Epithelial cell of proximal tubule (primary cell): ENCODE measurements at regions not wholly inside any gene's neighbourhood (a gene's known extent, or its start where the extent isn't known, plus 50 kb on each side); places are given as distances from the start of the nearest gene placed in this dataset.
"Not testable (repeated sequence)": the region's sequence is repeated elsewhere in the genome, so short reads cannot be mapped to it uniquely, and the experiment has no call there.

Source experiments
- DNase-seq: peaks from one replicate; pipeline ENCODE4 v3.0.0-alpha.2; 2011; ENCODE audit warnings: low read depth
- H3K4me3 ChIP-seq: 2 replicates; pipeline ENCODE4 v1.5.1; 2011; ENCODE audit warnings: low read depth, mild to moderate bottlenecking, low read length
- TF ChIP-seq, protein P1 (sequence below): conservative IDR thresholded peaks from 2 replicates; pipeline ENCODE4 v1.5.1; 2012; ENCODE audit warnings: low read depth, mild to moderate bottlenecking, low read length

DNA sequence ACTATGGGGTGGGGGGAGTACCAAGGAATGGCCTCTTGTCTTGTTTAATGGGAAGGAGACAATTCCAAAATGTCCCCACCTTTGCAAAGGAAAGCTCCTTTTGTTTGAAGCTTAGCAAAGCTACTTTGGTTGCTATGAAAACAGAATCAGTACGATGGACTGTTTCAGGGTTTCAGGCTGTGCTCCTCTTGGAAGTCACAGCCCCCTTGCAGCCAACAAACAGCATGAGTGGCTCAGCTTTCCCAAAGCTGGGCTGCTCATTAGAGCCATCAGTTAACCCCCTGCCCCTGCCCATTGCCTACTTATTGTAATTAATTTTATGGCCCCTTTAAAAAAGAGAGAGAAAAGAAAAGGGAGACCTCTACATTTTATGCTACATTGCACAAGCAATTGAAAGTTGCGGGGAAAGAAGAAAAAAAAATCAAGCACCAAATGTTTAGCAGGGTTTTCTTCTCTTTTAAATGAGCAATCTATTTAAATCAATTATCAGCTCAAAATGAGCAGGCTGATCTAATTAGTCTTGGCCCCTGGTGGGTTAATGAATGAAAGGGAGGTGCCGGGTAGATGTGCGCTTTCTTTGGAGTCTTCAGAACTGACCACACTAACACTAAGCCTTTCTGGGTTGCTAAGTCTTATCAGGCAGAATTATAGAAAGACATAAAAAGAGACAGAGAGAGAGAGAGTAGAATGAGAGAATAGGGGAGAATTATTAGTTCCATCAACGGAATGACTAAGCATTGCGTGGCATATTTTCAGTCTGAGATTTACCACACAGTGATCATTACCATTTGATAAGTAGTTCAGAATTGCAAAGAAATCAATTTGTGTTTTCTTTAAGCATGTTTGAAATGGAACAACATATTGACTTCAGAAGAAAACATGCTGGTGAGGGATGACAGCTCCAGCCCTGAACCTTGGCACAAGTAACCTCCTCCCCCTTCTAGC is 284.9 kb downstream of the INSIG2 start:
- TF ChIP-seq, protein P1, sequence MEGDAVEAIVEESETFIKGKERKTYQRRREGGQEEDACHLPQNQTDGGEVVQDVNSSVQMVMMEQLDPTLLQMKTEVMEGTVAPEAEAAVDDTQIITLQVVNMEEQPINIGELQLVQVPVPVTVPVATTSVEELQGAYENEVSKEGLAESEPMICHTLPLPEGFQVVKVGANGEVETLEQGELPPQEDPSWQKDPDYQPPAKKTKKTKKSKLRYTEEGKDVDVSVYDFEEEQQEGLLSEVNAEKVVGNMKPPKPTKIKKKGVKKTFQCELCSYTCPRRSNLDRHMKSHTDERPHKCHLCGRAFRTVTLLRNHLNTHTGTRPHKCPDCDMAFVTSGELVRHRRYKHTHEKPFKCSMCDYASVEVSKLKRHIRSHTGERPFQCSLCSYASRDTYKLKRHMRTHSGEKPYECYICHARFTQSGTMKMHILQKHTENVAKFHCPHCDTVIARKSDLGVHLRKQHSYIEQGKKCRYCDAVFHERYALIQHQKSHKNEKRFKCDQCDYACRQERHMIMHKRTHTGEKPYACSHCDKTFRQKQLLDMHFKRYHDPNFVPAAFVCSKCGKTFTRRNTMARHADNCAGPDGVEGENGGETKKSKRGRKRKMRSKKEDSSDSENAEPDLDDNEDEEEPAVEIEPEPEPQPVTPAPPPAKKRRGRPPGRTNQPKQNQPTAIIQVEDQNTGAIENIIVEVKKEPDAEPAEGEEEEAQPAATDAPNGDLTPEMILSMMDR: no peak
- no peak for DNase-seq

DNA sequence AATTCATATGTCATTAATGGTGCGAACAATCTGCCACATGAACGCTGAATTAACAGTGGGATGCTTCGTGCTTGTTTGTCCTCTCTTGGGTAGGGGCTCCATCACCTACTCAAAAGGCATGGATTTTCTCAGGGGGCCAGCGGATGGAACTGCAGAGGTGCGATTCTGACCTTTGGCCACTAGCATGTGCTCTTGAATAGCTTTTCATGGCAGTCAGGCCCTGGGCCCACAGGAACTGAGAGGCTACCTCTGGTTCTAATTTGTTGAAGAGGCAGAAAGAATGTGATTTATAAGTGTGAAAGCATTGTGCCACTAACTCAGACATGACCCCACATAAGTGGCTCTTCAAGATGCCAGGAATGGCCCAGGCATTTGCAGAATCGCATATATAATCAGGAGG is 283.2 kb downstream of the INSIG2 start:
- no peak for DNase-seq
- no peak overlapping the region for H3K4me3 ChIP-seq
- TF ChIP-seq, protein P1: peak; percentile 99

More for the DNA sequence above, 284.9 kb downstream of the INSIG2 start:
- H3K4me3 ChIP-seq: no peak overlapping the region

DNA sequence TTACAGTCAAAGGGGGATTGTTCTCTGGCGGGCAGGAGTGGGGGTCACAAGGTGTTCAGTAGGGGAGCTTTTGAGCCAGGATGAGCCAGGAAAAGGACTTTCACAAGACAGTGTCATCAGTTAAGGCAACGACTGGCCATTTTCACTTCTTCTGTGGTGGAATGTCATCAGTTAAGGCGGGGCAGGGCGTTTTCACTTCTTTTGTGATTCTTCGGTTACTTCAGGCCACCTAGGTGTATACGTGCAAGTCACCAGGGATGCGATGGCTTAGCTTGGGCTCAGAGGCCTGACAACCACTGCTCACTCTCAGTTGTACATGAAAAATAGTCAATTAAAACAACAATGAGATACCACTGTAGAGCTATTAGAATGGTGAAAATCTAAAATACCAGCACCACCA is 281.2 kb downstream of the INSIG2 start:
- not testable (repeated sequence) for DNase-seq, H3K4me3 ChIP-seq

- DNase-seq: no peak
- TF ChIP-seq, protein P1: no peak
- no peak overlapping the region for H3K4me3 ChIP-seq
Measured at GRCh38 chr2:118363604-118364003, 275.3 kb downstream of the INSIG2 start.

DNA sequence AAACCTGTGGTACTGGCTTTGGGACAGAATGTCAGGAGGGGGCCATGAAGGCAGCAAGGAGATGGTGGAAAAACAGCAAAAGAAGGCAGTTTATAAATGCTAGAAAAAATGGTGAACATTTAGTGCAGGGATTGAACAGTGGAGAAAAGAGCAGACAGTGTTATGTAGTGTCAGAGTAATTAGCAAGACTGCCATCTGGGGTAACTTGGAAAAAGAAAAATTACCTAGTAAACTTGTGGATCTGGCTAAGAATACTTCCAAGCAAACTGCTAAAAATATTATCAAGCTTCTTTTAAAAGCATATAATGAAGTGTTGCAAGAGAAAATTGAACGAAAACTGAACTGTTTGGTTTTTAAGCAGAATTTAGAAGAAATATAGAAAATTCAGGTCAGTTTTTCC is 267.8 kb downstream of the INSIG2 start:
- TF ChIP-seq, protein P1: no peak
- DNase-seq: no peak

DNA sequence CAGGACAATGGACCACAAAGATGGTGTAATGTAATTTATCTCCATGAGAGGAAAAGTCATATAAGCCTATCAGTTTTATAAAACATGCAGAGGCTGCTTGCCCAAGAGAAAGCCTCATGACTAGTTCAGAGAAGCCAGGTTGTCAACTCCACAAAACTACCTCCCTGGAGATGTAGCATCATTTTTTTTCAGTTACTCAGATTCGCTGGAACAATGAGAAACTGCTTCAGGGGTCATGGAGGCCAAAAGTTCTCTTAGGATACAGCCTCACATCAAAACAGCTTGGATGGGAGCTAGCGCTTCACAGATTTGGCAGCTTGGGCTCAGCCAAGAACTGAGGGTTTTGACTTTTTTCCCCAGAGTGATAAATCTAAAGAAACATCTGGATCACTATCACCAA is 263.5 kb downstream of the INSIG2 start:
- TF ChIP-seq, protein P1: no peak
- H3K4me3 ChIP-seq: no peak overlapping the region
- no peak for DNase-seq

More for the DNA sequence above, 267.8 kb downstream of the INSIG2 start:
- H3K4me3 ChIP-seq: no peak overlapping the region

- TF ChIP-seq, protein P1: no peak
- no peak for DNase-seq
- H3K4me3 ChIP-seq: no peak overlapping the region
Measured at GRCh38 chr2:118350621-118351020, 262.4 kb downstream of the INSIG2 start.
